CD4-positive, alpha-beta T cell treated with Interleukin-17A for 1 hour (primary cell): ENCODE measurements at regions not wholly inside any gene's neighbourhood (a gene's known extent, or its start where the extent isn't known, plus 50 kb on each side); places are given as distances from the start of the nearest gene placed in this dataset.
"Not testable (repeated sequence)": the region's sequence is repeated elsewhere in the genome, so short reads cannot be mapped to it uniquely, and the experiment has no call there.

ENCODE experiments used
- DNase-seq: peaks from one replicate; pipeline ENCODE4 v3.0.0-alpha.2; 2020

- no peak for DNase-seq
Observed at GRCh38 chr4:177256950-177257349, 52.7 kb upstream of the NEIL3 start.

GRCh38 chr4:177259466-177259865, 50.2 kb upstream of the NEIL3 start:
- DNase-seq, result not testable (repeated sequence)
